SIG-M5 treated with dmso at 0.1 percent for 504 hours (cell line): ENCODE measurements at regions not wholly inside any gene's neighbourhood (a gene's known extent, or its start where the extent isn't known, plus 50 kb on each side); places are given as distances from the start of the nearest gene placed in this dataset.

Experiments
- DNase-seq: peaks from one replicate; lab custom pipeline; 2025; ENCODE audit not compliant: unreplicated experiment; lab: John Stamatoyannopoulos, UW

DNA sequence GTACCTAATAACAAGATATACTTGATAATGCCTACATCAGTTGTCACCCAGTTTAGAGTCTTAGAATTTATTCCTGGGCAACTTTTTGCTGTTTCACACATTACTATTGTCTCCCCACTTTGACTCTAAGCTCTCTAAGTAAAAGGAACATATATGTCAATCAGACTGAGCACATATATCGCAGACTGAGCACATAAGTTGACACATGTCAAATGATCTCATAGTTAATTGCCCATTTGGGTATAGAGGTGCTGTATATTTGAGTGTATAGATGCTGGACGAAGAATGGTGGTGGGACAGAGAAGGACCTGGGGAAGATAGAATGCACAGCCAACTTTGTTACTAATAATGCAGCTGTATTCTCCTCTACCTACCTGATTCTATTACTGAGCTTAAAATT, 746.0 kb upstream of the CDH2 start:
- no peak for DNase-seq

DNA sequence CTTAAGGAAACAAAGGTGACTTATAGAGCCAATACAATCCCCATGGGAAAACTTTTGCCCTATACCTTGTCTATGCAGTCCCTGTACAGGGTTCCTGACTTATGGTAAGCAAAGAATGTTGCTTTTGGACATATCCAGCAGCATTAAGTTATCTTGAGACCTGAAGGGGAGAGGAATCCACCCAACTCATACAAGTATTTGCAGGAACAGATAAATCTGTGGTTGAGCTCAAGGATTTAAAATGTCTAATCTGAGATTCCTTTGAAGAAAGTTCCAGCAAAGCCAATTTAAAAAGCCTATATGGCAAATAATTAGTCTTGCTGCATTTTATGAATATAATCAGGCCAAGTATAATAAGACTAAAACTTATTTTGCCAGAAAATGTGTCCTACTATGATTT, 739.5 kb upstream of the CDH2 start:
- no peak for DNase-seq

DNA sequence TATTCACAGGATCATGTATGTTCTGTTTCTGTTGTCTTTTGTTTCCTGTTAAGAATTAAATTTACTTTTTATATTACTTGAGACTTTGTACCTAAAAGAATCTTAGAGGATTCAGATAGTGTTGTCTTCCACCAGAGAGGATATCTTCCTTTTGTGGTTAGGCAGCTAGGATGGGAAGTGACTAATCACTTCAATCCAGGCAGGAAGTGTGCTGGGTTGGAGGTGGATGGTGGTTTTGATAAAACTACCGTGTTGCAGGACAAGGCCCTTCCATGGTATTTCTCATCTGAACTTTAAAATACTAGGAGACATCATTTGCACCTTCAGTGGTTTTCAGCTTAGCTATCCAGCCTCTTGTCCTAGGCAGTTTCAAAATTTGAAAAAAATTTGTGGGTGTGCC, 728.6 kb upstream of the CDH2 start:
- no peak for DNase-seq

DNA sequence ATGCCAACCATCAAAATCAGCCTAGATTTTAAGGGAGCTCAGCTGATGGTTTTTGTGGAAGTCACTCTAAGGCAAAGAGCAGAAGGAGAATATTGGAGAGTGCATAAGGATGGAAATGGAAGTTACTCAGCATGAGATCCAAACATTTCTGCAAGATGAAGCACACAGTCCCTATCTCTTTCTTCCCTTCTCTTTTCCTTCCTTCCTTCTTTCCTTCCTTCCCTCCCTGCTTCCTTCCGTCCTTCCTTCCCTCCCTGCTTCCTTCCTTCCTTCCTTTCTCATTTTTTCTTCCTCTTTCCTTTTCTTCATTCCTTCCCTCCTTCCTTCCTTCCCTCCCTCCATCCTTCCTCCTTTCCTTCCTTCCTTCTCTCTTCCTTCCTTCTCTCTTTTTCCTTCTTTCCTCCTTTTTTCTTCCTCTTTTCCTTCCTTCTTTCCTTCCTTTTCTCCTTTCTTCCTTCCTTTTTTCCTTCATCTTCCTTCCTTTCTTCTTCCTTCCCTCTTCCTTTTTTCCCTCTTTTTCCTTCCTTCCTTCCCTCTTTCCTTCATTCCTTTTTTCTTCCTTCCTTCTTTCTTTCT, 727.9 kb upstream of the CDH2 start:
- no peak for DNase-seq

DNA sequence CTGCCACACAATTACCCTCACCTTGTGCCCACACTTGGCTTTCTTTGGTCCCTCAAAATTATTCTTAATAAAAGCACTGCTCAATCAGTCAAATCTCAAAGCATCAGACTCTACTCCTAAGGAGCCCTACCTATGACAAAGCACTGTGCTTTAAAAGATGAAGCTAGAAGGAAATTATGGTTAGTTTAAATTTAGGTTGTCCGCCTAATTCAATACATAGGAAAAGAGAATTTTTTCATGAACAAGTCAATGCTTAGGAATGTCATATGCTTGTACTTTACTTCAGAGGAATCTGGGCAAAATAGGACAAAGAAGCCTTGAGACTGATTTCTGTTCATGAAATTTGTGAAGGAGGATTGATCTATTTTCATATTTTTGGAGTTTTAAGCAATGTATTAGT, 726.4 kb upstream of the CDH2 start:
- no peak for DNase-seq

DNA sequence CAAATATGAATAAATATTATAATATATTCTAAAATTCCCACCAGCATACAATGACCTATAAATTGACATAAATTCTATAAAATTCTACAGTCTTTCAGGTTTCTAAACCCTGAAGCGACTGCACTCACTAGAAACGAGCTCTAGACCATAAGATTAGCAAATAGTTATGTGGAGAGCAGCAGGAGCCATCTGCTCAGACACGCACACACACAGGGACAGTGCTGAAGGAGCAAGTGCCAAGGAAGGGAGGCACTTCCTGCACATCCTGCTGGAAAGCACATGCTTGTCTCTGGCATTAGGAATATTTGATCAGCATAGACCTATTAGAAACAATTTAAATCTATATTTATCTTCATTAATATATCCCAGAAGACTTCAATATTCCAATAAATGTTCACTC, 713.9 kb upstream of the CDH2 start:
- DNase-seq, result no peak

DNA sequence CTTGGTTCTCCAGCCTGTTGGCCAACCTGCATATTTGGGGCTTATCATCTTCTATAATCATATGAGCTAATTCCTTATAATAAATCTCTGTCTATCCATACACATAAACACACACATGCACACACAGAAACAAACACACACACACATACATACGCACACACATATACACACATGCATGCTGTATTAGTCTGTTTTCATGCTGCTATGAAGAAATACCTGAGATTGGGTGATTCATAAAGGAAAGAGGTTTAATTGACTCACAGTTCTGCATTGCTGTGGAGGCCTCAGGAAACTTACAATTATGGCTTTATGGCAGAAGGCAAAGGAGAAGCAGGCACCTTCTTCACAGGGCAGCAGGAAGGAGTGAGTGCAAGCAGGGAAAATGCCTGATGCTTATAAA, 707.4 kb upstream of the CDH2 start:
- no peak for DNase-seq

DNA sequence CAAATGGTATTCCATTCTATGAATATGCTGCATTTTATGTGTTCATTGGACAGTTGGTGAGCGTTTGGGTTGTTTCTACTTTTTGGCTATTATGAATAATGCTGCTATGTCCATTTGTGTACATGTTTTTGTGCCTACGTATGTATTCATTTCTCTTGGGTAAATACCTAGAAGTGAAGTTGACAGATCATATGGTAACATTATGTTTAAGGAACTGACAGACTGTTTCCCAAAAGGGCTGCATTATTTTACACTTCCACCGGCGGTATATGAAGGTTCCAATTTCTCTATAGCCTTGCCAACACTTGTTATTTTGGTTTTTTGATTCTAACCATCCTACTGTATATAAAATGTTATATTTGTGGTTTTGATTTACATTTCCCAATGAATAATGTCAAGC, 703.9 kb upstream of the CDH2 start:
- no peak for DNase-seq

DNA sequence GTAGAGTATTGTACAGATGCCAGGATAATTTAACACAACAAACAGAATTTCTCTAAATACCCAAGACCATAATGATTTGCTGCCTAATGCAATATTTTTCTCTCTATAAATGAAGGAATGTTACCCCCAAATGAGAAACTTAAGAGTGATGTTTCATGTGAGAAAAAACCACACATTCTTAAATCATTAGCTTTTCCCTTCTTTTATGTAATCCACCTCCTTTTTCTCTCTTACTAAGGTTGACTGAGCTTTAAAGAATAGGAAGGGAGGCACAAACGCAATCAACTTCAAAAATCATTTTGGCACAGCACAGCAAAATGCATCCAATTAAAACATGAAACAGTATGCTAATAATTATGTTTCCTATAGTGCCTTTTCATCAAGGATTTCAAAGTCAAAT, 698.1 kb upstream of the CDH2 start:
- DNase-seq, result no peak

DNA sequence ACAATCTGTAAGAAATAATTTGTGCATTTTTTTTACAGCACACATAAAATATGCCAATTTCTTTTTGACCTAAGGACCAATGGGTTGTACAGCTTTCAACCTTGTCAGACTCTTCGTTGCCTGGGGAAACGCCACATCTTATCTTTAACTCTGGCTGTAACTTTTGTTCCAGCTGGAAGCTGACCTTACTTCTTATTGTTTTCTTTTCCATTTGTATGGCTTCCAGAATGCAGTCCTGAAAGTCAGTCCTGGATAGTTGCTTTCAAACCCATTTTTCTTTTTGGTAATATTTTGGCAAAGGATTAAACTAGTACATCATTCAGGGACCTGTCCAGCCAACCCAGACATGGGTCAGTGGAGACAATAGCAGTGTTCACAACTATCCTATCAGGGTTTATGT, 686.5 kb upstream of the CDH2 start:
- DNase-seq, result no peak

DNA sequence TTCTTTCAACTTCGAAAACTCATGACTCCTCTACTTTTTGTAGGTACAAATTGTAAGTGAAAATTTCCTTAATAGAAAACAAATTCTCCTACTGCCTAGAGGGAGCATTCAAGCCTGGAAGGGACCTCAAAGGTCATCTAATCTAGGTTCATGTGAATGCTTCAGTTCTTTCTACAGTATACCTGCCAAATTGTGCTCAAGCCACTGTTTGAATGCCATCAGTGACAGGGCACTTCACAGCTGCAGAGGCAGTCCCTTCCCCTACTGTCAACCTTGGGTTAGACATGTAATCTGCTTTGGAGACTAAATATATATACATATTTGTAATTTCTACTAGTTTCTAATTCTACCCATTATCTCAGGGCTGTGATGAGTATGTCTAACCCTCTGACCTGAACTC, 681.3 kb upstream of the CDH2 start:
- no peak for DNase-seq

DNA sequence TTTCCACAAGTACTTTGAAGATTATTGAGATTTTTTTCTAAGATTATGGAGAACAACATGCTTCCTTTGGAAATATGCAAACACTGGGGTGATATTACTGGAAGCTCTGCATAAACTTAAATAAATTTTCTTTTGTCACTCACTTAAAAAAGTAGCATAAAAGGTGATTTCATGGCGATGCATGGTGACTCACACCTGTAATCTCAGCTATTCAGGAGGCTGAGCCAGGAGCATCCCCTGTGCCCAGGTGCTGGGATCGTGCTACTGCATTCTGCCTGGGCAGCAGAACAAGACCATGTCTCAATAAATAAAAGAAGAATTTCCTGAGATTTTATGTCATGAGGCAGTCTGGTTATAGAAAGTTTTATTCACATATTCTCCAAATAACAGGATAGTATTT, 679.1 kb upstream of the CDH2 start:
- DNase-seq, result no peak

DNA sequence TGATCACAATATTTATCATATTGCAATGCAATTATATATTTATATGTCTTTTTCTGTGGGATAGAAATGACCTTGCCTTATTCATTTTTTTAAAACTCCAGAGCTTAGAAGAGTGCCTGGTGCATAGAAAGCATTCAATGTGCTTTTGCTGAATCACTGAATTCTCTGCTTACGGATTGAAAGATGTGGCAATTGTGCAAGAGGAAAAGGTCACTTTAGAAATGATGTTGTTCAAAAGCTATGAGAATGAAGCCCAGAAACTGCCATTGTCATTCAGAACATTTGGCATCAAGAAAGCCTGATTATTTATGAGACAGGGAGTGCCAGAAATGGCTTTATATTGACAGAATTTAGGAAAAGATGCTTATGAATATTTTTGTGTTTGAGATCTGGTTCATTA, 678.6 kb upstream of the CDH2 start:
- no peak for DNase-seq

DNA sequence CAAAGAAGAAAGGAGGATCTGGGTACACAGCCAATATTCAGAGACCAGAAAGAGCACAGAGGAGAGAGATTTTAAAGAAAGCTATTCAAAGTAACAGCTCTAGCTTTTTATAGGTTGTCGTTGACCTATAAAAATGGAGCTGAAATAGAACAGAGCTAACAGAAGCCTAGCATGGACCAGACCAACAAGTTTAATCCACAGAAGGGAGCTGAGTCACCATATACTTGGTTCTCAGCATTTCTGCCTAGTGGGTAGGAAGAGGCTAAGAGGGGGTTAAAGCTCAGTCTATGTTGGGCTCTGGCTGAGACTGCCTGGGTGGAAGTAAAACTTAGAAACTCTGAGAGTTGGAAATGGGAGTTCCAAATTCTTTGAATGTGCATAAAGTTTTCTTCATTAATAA, 678.0 kb upstream of the CDH2 start:
- DNase-seq, result no peak

DNA sequence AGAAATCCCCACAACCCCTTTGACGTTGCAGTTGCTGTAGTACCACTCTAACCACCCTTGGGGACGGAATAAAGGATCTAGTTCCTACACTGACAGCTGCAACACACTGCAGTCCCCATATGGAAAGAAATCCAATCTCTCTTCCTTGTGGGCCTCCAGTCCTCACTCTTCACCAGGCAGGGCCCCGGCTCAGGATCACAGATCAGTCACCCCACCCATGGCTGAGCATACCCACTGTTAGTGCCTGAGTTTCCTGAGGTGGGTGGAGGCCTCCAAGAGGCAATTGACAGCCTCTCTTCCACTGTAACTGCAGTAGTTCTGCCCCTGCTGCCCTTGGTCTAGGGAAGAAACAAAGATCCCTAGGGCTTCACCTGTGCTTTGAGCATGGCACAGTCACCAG, 670.0 kb upstream of the CDH2 start:
- no peak for DNase-seq

DNA sequence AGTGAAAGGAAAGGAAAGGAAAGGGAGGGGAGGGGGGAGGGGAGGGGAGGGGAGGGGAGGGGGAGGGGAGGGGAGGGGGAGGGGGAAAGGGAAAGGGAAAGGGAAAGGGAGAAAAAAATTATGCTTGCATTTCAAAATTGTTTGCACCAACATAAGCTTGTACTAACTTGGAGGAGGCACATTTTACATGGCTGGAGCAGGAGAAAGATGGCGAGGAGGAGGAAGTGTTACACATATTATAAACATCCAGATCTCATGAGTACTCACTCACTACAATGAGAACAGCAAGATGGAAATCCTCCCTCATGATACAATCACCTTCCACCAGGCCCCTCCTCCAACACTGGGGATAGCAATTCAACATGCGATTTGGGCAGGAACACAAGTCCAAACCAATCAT, 660.2 kb upstream of the CDH2 start:
- no peak for DNase-seq

DNA sequence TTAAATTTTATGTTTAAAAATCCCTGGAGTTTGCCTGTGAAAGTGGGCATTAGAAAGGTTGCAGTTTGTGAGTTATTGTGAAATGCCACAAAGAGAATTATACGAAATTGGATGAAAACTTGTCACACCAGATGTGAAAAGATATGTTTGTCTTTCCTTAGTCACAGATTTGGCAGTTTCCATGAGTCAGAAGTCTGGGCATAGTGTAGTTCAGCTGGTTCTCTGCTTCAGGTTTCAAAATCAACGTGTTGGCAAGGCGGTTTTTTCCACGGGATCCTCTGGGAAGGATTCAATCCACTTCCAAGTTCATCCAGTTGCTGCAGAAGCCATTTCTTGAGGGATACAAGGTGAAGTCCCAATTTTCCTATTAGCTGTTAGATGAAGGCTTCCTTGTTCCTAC, 658.0 kb upstream of the CDH2 start:
- no peak for DNase-seq

DNA sequence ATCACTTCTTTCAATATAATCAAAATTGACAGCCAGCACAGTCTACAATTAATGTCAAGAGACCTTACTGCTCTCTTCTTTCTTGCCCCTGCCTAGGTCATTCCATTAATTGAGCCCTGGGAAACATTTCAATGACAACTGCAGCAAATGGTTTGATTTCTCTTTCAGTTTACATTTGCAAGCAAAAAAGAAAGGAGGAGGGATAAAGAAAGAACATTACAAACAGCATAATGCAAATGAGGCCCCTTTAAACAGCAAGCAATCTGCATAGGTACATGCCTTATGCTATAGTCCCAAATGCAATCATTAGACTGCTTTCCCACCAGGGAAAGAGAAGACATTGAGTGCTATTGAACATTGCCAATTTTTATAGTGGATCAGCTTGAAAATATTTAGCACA, 655.0 kb upstream of the CDH2 start:
- DNase-seq, result no peak

DNA sequence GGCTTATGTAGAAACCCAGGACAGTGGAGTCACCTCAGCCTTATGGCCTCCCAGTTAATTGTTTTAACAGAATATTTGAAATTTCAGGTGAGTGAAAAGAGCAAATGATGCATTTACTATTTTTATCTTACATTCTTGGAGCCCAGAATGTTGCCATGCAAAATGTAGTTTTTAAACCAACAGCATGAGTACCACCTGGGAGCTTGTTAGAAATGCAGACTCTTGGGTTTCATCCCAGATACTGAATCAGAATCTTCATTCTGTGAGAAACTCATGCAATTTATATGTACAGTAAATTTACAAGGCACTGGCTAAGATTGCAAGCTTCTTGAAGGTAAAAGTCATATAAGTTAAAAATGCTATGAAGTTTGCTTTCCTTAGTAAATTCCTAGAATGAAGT, 654.5 kb upstream of the CDH2 start:
- no peak for DNase-seq

DNA sequence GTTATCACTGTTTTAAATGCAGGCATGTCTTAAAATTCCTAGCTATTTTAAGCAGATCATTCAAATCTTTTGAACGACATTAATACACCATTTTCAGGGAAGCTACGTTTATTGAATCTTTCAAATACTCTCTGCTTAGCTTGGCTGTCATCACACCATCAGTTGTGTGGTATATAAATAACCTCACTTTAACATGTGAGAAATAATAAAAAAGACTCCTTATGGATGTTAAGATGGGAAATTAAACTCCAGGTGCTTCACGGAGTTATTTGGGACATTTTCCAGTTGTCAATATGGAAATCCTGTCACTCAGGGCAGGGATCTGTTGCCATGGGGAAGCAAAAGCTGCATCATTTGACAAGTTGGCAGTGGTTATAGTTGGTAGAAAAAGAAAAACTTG, 649.2 kb upstream of the CDH2 start:
- DNase-seq, result no peak

DNA sequence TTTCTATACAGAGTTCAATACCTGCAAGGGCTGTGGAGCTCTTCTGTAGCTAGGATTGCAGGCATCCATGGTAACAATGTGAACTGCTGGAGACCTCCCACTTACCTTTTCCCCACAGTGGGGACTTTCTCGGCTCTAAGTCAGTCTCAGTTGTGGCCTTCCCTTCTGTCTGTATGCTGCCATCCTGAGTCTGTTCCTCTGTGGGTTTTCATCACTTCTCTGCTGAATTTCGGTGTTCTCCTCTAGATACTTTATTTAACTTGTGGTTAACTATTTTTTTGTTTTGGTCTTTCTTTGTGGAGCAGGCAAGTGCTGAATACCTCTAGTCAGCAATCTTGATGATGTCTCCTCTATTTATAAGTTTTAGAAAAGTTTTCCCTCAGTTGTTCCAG, 647.2 kb upstream of the CDH2 start:
- DNase-seq, result no peak

DNA sequence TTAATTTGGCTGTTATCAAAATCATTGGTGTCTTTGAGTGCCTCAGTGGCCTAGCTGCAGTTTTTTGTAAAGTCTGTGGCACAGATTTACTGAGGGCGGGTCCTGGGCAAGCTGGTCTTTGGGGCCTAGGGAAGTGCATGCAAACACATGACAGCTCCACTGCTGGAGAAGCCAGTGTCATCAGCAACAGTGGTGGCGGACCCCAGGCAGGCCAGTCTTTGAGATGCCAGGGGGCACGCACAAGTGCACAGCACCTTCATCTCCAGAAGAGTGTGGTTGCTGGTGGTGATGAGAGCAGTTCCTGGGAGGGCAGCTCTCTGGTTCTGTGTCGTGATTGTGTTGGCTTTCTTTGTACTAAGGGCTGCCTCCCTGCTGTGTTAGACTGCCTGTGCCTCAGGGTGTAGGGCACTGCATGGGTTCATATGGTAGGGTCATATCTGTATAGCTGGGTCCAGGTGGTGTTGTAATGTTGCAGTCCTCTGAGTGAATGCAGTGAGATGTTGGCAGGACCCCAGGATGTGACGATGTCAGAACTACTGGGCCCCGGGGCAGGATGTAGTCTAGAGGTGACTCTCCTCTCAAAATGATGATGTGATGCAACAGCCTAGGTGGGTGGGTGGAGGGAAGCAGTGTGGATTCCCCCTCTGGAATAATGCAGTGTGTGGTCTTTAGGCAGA, 646.7 kb upstream of the CDH2 start:
- no peak for DNase-seq

DNA sequence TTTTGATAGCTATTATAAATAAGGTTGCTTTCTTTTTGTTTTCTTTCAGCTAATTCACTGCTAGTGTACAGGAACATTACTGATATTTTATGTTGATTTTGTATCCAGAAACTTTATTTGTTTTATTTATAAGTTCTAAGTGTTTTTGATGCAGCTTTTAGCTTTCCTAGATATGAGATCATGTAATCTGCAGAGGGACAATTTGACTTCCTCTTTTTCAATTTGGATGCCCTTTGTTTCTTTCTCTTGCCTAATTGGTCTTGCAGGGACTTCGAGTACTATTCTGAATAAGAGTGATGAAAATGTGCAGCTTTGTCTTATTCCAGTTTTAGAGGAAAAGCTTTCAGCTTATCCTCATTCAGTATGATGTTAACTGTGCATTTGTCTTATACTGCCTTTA, 643.4 kb upstream of the CDH2 start:
- DNase-seq, result no peak

DNA sequence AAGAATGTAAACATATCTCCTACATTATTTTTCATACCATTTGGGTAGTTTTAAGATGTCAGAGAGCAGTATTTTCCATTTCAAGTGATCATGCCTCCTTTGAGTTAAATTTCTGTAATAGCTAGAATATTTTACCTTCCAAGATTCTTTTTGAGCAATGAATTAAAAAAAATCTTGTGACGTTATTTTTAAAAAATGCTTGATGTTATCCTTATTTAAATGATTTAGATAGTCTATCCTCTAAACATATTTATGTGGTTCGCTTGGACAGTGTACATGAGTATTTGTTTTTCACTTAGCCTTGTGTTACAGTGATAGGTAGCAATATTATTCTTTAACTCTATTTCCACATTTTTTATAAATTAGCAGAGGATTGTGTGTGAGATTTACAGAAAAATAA, 639.2 kb upstream of the CDH2 start:
- DNase-seq, result no peak
